Peyer's patch (tissue), 4 donors: ENCODE measurements at regions not wholly inside any gene's neighbourhood (a gene's known extent, or its start where the extent isn't known, plus 50 kb on each side); places are given as distances from the start of the nearest gene placed in this dataset.

Experiments
- POLR2A ChIP-seq, 2 donors: fragments of 450-650 bp; IDR thresholded peaks; one replicate each; pipeline ENCODE4 v1.5.1; 2017; ENCODE audit warnings: antibody characterized with exemption in 2 of 2, mild to moderate bottlenecking in 2 of 2, moderate library complexity in 2 of 2
- TF ChIP-seq, protein P1 (sequence below), 6 experiments: fragments of 450-650 bp in 4 of 6; fragments of 200-600 bp in 2 of 6; sonication (generic) in 1 of 6; IDR thresholded peaks; one replicate each; pipeline ENCODE4 v1.5.1; 2017 to 2019; ENCODE audit warnings: antibody characterized with exemption in 6 of 6, mild to moderate bottlenecking in 3 of 6, moderate library complexity in 1 of 6

DNA sequence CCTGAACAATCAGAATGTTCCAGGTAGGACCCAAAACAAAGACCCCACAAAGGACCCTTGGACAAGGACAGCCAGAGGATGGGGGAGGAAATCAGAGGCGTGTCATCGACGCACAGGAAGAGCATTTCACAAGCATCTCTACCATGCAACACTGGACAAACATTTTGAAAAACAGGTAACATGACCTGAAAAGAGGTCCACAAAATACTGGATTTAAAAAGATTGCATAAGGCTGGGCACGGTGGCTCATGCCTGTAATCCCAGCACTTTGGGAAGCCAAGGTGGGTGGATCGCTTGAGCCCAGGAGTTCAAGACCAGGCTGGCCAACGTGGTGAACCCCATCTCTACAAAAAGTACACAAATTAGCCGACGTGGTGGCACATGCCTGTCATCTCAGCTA is 60.5 kb upstream of the RNF32 start:
- TF ChIP-seq, protein P1, sequence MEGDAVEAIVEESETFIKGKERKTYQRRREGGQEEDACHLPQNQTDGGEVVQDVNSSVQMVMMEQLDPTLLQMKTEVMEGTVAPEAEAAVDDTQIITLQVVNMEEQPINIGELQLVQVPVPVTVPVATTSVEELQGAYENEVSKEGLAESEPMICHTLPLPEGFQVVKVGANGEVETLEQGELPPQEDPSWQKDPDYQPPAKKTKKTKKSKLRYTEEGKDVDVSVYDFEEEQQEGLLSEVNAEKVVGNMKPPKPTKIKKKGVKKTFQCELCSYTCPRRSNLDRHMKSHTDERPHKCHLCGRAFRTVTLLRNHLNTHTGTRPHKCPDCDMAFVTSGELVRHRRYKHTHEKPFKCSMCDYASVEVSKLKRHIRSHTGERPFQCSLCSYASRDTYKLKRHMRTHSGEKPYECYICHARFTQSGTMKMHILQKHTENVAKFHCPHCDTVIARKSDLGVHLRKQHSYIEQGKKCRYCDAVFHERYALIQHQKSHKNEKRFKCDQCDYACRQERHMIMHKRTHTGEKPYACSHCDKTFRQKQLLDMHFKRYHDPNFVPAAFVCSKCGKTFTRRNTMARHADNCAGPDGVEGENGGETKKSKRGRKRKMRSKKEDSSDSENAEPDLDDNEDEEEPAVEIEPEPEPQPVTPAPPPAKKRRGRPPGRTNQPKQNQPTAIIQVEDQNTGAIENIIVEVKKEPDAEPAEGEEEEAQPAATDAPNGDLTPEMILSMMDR (IDR thresholded peaks at IDR 0.05): no peak
- TF ChIP-seq POLR2A (IDR thresholded peaks at IDR 0.05): no peak
